ENCODE measurements at regions not wholly inside any gene's neighbourhood (a gene's known extent, or its start where the extent isn't known, plus 50 kb on each side); places are given as distances from the start of the nearest gene placed in this dataset.

- TF ChIP-seq ZSCAN12 (CRISPR knock-in tag; IDR thresholded peaks at IDR 0.05), result no peak
Observed at GRCh38 chr3:5390221-5390620, 202.7 kb downstream of the EDEM1 start (continued).

GRCh38 chr3:5390936-5391625, 203.6 kb downstream of the EDEM1 start:
- DNase-seq (ENCODE audit: low spot score) (no peak), FAIRE-seq (no peak), ATAC-seq (no peak)
- Histone ChIP-seq H3K4me3 (replicated peaks in 1 of 3; ENCODE audit: insufficient read depth in 1 of 3, low read depth in 2 of 3, low read length in 3 of 3) (no peak overlapping the region), H3K9me3 (ENCODE audit: low read length) (no peaks in the 10 kb centered on the region), H2AFZ (ENCODE audit: low read length) (no peak overlapping the region), H3K27ac (ENCODE audit: extremely low read length, insufficient read depth, low read length) (no peak overlapping the region), H3K4me1 (ENCODE audit: insufficient read depth, low read length) (no peaks in the 10 kb centered on the region), H4K20me1 (ENCODE audit: insufficient read depth, low read length) (no peaks in the 10 kb centered on the region), H3K36me3 (replicated peaks in 1 of 2; ENCODE audit: control insufficient read depth in 1 of 2, insufficient read depth in 2 of 2, low read length in 2 of 2) (no peaks in the 10 kb centered on the region), H3K27me3 (ENCODE audit: control insufficient read depth in 1 of 2, insufficient read depth in 2 of 2, low read length in 2 of 2) (no peaks in the 10 kb centered on the region), H3K79me2 (ENCODE audit: insufficient read depth, low read length) (no peaks in the 10 kb centered on the region), H3K9ac (ENCODE audit: insufficient read depth, low read depth, low read length) (no peak overlapping the region), H3K4me2 (ENCODE audit: low read depth, low read length) (no peak overlapping the region)
- POLR2A ChIA-PET, result no interaction called here
- intact Hi-C loops (cut with micrococcal nuclease; ENCODE audit: unreplicated experiment) (no loop called here), in situ Hi-C loops (cut with HindIII; ENCODE audit: extremely low pct_ligation_motif_present, low pct_unique_long_range_greater_than_20kb) (no loop called here)
- WGBS (ENCODE audit: low lambda C conversion rate), result 7% methylated on average over 5 of the region's 5 CpGs
- no TSS peak for BruUV-seq (replicated peaks)
- CTCF ChIA-PET (ENCODE audit: low intra/inter-chr PET ratio, low total read pairs), result no interaction called here
- TF ChIP-seq RBM22 (optimal IDR thresholded peaks at IDR 0.05; ENCODE audit: low read length) (no peak), NKX3-1 (CRISPR knock-in tag; IDR thresholded peaks at IDR 0.05) (no peak), ATF6 (CRISPR knock-in tag; conservative IDR thresholded peaks at IDR 0.05) (no peak), ZFP36 (IDR thresholded peaks at IDR 0.05; ENCODE audit: borderline replicate concordance, low read depth, low read length, partially characterized antibody) (no peak), KLF11 (CRISPR knock-in tag; IDR thresholded peaks at IDR 0.05) (no peak), TBX2 (CRISPR knock-in tag; IDR thresholded peaks at IDR 0.05; ENCODE audit: borderline replicate concordance) (no peak), BCL6 (CRISPR knock-in tag; IDR thresholded peaks at IDR 0.05) (no peak), PRPF4 (IDR thresholded peaks at IDR 0.05; ENCODE audit: low read depth, low read length, poor library complexity, severe bottlenecking) (no peak), DRAP1 (CRISPR knock-in tag; IDR thresholded peaks at IDR 0.05) (no peak), HOMEZ (CRISPR knock-in tag; IDR thresholded peaks at IDR 0.05; ENCODE audit: low read depth) (no peak), HNF1B (CRISPR knock-in tag; IDR thresholded peaks at IDR 0.05) (no peak), SP1 (IDR thresholded peaks at IDR 0.05) (no peak), SP1 (CRISPR knock-in tag; IDR thresholded peaks at IDR 0.05) (no peak), SALL1 (CRISPR knock-in tag; IDR thresholded peaks at IDR 0.05) (no peak), SSRP1 (CRISPR knock-in tag; IDR thresholded peaks at IDR 0.05) (no peak)
